NT2/D1 (cell line): ENCODE measurements at regions not wholly inside any gene's neighbourhood (a gene's known extent, or its start where the extent isn't known, plus 50 kb on each side); places are given as distances from the start of the nearest gene placed in this dataset.

Source experiments
- SUZ12 ChIP-seq: IDR thresholded peaks from 2 replicates; pipeline ENCODE4 v1.6.1; 2011; ENCODE audit not compliant: insufficient read length, insufficient read depth; ENCODE audit errors: extremely low read depth
- YY1 ChIP-seq: IDR thresholded peaks from 2 replicates; pipeline ENCODE4 v1.6.1; 2011; ENCODE audit not compliant: insufficient read length, insufficient read depth
- ZNF274 ChIP-seq: IDR thresholded peaks from 2 replicates; pipeline ENCODE4 v1.6.1; 2011; ENCODE audit warnings: mild to moderate bottlenecking, low read depth, low read length

GRCh38 chr2:122491011-122491410, 735.6 kb downstream of the TSN start:
- TF ChIP-seq ZNF274: no peak
- TF ChIP-seq YY1: no peak
- no peak for TF ChIP-seq SUZ12
